HEK293 (cell line): ENCODE measurements at regions not wholly inside any gene's neighbourhood (a gene's known extent, or its start where the extent isn't known, plus 50 kb on each side); places are given as distances from the start of the nearest gene placed in this dataset.

Experiments used
- WT1 ChIP-seq: fragments of 450-650 bp; formaldehyde crosslinking; IDR thresholded peaks from 2 replicates; pipeline ENCODE4 v1.5.1; 2016; ENCODE audit warnings: missing biosample characterization, missing genetic modification characterization
- ZBTB21 ChIP-seq: fragments of 450-650 bp; formaldehyde crosslinking; IDR thresholded peaks from 2 replicates; pipeline ENCODE4 v1.5.1; 2017; ENCODE audit warnings: missing biosample characterization, missing genetic modification characterization
- ZFP37 ChIP-seq: fragments of 450-650 bp; formaldehyde crosslinking; IDR thresholded peaks from 2 replicates; pipeline ENCODE4 v1.5.1; 2016; ENCODE audit warnings: missing biosample characterization, missing genetic modification characterization
- ZFP69B ChIP-seq: fragments of 450-650 bp; formaldehyde crosslinking; IDR thresholded peaks from 2 replicates; pipeline ENCODE4 v1.5.1; 2016; ENCODE audit warnings: missing biosample characterization, missing genetic modification characterization
- ZNF132 ChIP-seq: fragments of 450-650 bp; formaldehyde crosslinking; IDR thresholded peaks from 2 replicates; pipeline ENCODE4 v1.5.1; 2017; ENCODE audit warnings: missing biosample characterization, missing genetic modification characterization, borderline replicate concordance
- ZNF266 ChIP-seq: fragments of 450-650 bp; formaldehyde crosslinking; IDR thresholded peaks from 2 replicates; pipeline ENCODE4 v1.5.1; 2016; ENCODE audit warnings: missing biosample characterization, missing genetic modification characterization, low read depth
- ZNF274 ChIP-seq, 2 experiments: fragments of 200-500 bp in 1 of 2; fragments of 450-650 bp in 1 of 2; sonication (Bioruptor generic) in 1 of 2; formaldehyde crosslinking in 1 of 2; IDR thresholded peaks; 2 replicates each; pipeline versions ENCODE4 v1.5.1 to v1.6.1; 2014 to 2016; ENCODE audit warnings: borderline replicate concordance in 1 of 2, inconsistent platforms in 1 of 2, low read length in 1 of 2, missing biosample characterization in 1 of 2, missing genetic modification characterization in 1 of 2
- ZNF529 ChIP-seq: fragments of 450-650 bp; formaldehyde crosslinking; IDR thresholded peaks from 2 replicates; pipeline ENCODE4 v1.5.1; 2017; ENCODE audit warnings: missing genetic modification characterization, missing biosample characterization; ENCODE audit not compliant: insufficient replicate concordance
- ZNF670 ChIP-seq: fragments of 450-650 bp; formaldehyde crosslinking; IDR thresholded peaks from 2 replicates; pipeline ENCODE4 v1.5.1; 2016; ENCODE audit warnings: missing biosample characterization, missing genetic modification characterization, low read depth
- ZNF792 ChIP-seq: fragments of 450-650 bp; formaldehyde crosslinking; IDR thresholded peaks from 2 replicates; pipeline ENCODE4 v1.5.1; 2016; ENCODE audit warnings: missing biosample characterization, missing genetic modification characterization
- TF ChIP-seq, protein P1 (sequence below): fragments of 450-650 bp; formaldehyde crosslinking; IDR thresholded peaks from 2 replicates; pipeline ENCODE4 v1.5.1; 2016; ENCODE audit warnings: missing biosample characterization, missing genetic modification characterization
- TF ChIP-seq, protein P2 (sequence below): fragments of 450-650 bp; formaldehyde crosslinking; IDR thresholded peaks from 2 replicates; pipeline ENCODE4 v1.5.1; 2016; ENCODE audit warnings: missing biosample characterization, missing genetic modification characterization, low read depth
- TF ChIP-seq, protein P3 (sequence below): sonication (generic); formaldehyde crosslinking; IDR thresholded peaks from 2 replicates; pipeline ENCODE4 v1.8.1; 2022; ENCODE audit warnings: mild to moderate bottlenecking, moderate library complexity, missing genetic modification reagents
- TF ChIP-seq, protein P4 (sequence below): fragments of 450-650 bp; formaldehyde crosslinking; IDR thresholded peaks from 2 replicates; pipeline ENCODE4 v1.5.1; 2016; ENCODE audit warnings: missing biosample characterization, missing genetic modification characterization, low read depth

DNA sequence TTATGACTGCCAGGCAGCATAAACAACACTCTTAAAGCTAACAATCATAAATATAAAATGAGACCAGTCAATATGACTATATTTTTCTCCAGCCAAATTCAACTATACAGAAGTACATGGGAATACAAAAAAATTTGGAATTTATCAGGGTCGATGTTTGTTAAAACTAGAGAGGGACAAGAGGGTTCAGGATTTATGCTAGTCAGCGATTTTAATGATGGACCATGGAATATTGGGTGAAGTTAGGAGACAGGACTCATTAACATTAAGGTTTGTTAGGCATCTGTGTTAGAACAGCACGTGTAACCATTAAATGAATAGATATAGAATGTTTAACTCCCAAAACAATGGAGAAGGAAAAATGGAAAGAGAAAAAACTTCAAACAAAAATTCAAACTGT lies 146.2 kb downstream of the SEM1 start:
- TF ChIP-seq, protein P1, sequence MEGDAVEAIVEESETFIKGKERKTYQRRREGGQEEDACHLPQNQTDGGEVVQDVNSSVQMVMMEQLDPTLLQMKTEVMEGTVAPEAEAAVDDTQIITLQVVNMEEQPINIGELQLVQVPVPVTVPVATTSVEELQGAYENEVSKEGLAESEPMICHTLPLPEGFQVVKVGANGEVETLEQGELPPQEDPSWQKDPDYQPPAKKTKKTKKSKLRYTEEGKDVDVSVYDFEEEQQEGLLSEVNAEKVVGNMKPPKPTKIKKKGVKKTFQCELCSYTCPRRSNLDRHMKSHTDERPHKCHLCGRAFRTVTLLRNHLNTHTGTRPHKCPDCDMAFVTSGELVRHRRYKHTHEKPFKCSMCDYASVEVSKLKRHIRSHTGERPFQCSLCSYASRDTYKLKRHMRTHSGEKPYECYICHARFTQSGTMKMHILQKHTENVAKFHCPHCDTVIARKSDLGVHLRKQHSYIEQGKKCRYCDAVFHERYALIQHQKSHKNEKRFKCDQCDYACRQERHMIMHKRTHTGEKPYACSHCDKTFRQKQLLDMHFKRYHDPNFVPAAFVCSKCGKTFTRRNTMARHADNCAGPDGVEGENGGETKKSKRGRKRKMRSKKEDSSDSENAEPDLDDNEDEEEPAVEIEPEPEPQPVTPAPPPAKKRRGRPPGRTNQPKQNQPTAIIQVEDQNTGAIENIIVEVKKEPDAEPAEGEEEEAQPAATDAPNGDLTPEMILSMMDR (tag by site-specific recombination): no peak
- no peak for TF ChIP-seq ZNF792 (tag by site-specific recombination)
- TF ChIP-seq ZNF132 (tag by site-specific recombination): no peak
- no peak for TF ChIP-seq ZNF529
- no peak for TF ChIP-seq ZFP37 (tag by site-specific recombination)
- no peak for TF ChIP-seq WT1 (tag by site-specific recombination)
- no peak for TF ChIP-seq ZNF670
- no peak for TF ChIP-seq ZBTB21 (tag by site-specific recombination)
- no peak for TF ChIP-seq ZNF266
- TF ChIP-seq, protein P2, sequence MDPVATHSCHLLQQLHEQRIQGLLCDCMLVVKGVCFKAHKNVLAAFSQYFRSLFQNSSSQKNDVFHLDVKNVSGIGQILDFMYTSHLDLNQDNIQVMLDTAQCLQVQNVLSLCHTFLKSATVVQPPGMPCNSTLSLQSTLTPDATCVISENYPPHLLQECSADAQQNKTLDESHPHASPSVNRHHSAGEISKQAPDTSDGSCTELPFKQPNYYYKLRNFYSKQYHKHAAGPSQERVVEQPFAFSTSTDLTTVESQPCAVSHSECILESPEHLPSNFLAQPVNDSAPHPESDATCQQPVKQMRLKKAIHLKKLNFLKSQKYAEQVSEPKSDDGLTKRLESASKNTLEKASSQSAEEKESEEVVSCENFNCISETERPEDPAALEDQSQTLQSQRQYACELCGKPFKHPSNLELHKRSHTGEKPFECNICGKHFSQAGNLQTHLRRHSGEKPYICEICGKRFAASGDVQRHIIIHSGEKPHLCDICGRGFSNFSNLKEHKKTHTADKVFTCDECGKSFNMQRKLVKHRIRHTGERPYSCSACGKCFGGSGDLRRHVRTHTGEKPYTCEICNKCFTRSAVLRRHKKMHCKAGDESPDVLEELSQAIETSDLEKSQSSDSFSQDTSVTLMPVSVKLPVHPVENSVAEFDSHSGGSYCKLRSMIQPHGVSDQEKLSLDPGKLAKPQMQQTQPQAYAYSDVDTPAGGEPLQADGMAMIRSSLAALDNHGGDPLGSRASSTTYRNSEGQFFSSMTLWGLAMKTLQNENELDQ: no peak
- TF ChIP-seq ZNF274 (IDR thresholded peaks at IDR 0.05; ENCODE audit: low read length): no peak
- no peak for TF ChIP-seq ZNF274 (tag by site-specific recombination; IDR thresholded peaks at IDR 0.05; ENCODE audit: borderline replicate concordance)
- TF ChIP-seq ZFP69B (tag by site-specific recombination): no peak
- TF ChIP-seq, protein P3, sequence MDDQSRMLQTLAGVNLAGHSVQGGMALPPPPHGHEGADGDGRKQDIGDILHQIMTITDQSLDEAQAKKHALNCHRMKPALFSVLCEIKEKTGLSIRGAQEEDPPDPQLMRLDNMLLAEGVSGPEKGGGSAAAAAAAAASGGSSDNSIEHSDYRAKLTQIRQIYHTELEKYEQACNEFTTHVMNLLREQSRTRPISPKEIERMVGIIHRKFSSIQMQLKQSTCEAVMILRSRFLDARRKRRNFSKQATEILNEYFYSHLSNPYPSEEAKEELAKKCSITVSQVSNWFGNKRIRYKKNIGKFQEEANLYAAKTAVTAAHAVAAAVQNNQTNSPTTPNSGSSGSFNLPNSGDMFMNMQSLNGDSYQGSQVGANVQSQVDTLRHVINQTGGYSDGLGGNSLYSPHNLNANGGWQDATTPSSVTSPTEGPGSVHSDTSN (CRISPR knock-in tag): no peak
- TF ChIP-seq, protein P4, sequence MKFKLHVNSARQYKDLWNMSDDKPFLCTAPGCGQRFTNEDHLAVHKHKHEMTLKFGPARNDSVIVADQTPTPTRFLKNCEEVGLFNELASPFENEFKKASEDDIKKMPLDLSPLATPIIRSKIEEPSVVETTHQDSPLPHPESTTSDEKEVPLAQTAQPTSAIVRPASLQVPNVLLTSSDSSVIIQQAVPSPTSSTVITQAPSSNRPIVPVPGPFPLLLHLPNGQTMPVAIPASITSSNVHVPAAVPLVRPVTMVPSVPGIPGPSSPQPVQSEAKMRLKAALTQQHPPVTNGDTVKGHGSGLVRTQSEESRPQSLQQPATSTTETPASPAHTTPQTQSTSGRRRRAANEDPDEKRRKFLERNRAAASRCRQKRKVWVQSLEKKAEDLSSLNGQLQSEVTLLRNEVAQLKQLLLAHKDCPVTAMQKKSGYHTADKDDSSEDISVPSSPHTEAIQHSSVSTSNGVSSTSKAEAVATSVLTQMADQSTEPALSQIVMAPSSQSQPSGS (tag by site-specific recombination): no peak
